Renal cortex interstitium (tissue), 11 donors: ENCODE measurements at regions not wholly inside any gene's neighbourhood (a gene's known extent, or its start where the extent isn't known, plus 50 kb on each side); places are given as distances from the start of the nearest gene placed in this dataset.

ENCODE experiments used
- DNase-seq, 11 donors: peaks; one replicate each; pipeline ENCODE4 v3.0.0-alpha.2; 2013; ENCODE audit warnings: low read depth in 9 of 11, low spot score in 4 of 11; ENCODE audit errors: extremely low read depth in 1 of 11

DNA sequence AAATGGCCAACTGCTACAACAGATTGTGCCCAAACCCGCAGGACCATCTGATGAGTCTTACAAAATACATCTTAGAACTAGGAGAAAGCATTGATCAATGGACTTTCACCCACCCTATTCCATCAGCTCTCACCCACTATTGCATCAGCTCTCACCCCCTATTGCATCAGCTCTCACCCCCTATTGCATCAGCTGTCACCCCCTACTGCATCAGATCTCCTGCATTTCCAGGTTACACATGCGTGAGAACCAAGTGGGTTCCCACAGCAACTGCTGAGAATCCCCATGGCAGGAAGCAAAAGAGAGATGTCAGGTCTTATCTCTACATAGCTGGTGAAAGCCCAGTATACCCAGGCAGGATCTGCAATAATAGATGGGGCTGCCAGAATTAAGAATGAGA lies 533.5 kb downstream of the LTN1 start:
- DNase-seq, result no peak

DNA sequence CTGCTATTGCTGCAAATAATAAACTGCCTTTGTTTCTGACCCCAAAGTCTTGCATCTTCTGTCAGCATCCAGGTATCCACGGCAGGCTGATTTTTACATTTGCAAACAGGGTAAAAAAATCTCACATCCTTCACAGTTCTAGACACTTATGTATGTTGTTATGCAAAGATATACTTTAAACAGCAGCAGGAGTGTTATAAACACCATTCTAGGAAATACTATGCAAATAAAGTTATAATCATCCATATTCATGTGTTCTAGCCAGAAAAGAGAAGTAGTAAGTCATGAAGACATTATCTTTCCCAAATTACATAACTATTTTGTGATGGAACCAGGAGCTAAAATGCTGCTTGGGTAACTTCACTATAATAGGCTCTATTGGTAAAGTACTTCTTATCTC lies 534.2 kb downstream of the LTN1 start:
- no peak for DNase-seq

DNA sequence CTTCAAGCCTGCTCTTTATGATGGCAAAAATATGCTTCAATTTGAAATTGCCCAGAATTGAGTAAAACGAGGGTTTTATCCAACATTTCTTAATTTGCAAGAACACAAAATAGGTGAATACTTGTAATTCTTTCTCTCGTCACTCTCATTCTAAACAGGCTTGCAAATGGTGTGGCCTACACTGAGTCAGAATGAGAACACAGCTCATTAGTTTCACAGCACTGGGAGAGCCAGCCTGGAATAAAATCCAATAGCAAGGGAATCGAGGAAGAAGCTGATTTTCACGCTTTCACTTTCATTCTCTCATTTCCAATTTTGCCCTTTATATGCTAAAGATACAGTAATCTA lies 537.5 kb downstream of the LTN1 start:
- DNase-seq, result no peak

DNA sequence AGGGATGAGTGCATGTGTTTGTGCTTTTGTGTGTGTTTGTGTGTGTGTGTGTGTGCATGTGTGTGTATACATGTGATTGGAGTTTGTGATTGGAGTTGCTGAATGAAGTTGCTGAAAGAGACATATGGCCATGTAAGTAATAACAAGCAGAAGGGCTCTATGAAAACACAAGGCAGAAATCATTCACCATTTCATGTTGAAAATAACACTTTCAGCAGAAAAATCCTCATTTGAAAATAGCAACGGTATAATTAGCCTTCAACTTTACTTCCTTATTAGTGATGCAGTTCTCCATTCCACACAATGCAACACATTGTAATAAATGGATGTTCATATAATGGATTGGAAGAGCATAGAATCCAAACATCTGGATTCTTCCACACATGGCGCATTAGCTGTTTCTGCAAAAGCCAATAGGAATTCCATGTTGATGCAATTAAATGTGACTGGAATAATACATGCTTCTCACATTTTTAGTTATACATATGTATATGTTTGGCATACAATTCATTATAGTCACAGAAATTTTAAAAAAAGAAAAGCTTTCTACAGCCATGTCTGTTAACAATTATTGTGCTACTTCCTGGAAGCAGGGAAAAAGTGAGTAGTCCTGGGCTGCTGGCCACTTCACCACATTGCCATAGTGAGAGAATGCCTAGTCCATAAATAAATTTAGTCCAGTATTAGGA lies 538.0 kb downstream of the LTN1 start:
- DNase-seq, result no peak

DNA sequence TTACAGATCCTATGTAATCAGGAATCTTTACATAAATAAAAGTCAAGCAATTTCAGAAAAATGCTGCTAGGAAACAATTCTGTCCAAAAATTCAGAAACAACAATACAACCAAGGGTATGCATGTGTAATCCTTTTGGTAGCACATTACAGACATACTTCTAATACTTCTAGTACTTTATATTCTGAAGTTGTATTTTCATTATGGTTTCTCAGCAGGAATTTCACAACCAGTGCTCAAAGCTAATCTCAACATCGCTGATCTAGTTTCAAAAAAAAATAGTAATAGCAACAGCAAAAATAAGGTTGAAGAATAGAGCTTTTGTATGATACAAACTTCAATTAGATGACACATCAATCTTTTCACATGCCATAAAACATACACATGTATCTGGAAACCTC lies 545.2 kb downstream of the LTN1 start:
- DNase-seq, result no peak

DNA sequence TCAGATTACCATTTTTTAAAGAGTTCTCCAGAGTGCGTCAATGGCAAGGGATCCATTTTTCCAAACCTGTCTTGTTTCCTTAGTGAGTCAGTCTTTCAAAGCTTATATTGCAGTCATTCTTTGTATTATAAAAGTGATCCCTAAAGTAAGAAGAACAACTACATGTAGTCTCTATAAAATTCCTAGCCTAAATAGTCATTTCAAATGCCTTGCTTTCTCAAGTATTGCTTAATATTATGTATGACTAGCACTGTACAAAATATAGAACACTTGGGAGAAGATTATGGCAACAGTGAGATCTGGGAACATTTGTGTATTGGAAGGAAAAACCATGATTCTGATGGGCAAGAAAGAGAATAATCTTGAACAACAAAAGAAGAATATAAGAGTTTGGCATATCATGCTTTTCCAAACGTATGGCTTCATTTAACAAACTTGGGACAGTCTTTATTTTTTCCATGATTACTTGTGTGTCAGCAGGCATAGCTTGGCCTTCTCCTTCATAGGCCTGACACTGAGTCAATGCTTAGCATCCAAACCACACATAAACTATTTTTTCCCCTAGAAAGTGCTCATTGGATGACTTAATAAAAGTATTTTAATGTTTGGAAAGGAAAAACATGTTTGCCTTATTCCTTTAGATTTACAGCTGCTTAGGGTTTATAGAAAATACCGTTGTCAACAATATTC lies 547.4 kb downstream of the LTN1 start:
- no peak for DNase-seq

DNA sequence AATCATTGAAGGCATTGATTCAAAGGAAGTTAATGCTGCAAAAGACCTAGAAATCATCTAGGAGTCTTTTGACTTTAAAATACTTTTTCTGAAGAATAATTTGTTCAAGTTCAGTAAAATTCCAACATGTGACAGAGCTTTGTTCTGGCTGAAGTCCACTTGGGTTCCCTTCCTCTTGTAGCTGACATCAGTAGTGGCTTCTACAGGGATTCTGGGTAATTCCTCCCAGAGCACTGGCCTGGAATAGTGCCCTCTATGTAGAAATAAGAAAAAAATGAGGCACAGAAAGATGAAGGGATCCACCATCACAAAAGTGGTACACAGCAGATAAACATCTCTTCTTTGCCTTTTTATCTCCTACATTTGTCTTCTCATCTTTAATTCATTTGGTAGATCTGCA lies 548.1 kb downstream of the LTN1 start:
- DNase-seq, result no peak

DNA sequence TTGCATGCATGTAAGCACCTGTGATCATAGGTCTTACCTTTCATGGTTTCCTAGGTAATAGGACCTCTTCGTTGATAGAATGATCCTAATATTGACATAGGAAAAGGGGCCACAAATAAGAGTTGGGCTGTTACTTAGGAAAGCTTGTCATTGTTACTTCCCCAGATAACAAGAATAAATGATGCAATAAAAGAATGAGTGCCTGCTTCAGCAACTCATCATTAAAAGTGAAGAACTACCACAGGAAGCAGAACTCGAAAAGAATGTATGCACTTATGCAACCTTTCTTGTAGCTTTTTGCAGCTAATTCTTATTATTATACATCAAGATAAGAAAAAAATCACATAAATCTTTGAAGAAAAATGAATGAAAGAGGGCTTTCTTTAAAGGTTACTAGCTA lies 548.6 kb downstream of the LTN1 start:
- no peak for DNase-seq

DNA sequence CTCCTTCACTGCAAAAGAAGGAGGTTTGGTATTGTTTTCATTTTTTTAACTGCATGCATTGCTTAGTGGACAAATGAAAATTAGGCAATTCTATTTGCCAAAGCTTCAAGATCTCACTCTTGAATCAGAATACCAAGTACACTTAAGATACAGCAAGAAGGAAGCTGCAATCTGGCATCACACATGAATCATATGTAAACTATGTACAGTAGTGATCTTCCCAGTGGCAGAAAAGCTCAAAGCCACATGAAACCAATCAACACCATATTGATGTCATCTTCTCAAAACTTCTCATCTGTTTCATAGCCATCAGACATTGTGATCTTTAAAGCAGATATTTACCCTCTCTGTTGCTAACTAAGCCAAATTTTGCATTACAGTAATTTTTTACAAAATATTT lies 550.1 kb downstream of the LTN1 start:
- no peak for DNase-seq

DNA sequence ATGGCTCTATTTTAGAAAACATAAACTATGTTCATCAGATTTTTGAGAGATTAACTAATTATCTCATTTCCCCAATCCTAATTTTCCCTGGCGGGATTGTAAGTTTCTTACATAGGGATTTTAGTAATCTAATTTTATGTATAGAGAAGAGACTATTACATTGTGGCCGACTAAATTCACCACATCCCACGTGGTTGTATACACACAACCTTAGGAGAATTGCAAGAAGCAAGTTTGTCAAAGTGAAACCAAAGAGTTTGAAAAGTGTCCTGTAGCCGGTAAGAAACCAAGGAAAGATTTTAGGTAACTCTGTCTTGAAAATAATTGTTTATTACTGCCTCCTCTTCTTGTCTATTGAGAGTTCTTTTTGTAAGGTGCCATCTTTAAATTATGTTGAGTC lies 550.6 kb downstream of the LTN1 start:
- DNase-seq, result no peak

DNA sequence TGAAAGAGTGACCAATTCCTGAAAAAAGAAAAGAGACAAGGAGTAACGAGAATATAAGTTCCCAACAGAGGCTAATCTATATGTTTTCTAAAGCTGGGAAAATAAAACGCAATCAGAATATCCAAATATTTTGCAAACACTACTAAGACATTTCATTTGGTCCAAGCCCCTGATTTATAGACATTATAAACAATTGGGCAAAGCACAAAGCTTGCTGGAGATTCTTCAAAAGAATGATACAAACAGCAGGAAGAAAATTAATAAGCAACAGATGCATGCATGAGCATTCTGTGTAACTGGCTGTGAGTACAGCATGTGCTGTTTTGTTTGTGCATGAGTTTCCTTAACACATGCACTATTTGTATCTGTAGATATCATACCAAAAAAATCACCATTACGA lies 552.9 kb downstream of the LTN1 start:
- no peak for DNase-seq

DNA sequence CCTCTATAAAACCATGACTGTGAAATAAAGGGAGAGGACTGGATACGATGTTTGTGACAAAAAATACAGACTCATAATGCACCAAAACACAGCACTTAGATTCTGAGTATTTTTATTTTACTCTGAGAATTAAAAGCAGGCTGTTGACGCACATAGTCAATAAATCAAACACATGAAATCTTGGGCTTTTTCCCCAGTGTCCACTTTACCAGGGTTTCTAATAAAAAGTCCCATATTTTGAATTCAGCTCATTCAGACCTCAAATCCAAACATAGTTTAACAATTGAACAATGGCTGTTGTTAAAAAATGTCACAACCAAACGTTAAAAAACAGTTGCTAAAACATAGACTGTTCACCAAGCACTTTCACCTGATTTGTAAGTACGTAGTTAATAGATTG lies 553.4 kb downstream of the LTN1 start:
- no peak for DNase-seq

DNA sequence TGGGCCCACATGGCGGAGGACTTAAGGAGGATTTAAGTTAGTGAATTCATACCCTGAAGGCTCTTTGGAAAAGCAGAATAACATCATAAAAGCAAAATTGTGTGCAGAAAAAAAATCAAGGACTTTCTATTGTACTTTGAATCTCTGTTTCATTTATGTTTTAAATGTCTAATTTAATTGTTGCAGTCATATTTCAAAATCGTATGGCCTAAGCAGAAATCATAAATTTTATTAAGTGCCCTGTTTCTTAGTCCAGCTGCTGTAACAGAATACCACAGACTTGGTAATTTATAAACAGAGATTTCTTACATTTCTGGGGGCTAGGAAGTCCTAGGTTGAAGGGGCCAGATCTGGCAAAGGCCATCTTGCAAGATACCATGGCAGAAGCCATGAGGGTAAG lies 555.6 kb downstream of the LTN1 start:
- peak in 1 of 11 donors; percentile 54 for DNase-seq

DNA sequence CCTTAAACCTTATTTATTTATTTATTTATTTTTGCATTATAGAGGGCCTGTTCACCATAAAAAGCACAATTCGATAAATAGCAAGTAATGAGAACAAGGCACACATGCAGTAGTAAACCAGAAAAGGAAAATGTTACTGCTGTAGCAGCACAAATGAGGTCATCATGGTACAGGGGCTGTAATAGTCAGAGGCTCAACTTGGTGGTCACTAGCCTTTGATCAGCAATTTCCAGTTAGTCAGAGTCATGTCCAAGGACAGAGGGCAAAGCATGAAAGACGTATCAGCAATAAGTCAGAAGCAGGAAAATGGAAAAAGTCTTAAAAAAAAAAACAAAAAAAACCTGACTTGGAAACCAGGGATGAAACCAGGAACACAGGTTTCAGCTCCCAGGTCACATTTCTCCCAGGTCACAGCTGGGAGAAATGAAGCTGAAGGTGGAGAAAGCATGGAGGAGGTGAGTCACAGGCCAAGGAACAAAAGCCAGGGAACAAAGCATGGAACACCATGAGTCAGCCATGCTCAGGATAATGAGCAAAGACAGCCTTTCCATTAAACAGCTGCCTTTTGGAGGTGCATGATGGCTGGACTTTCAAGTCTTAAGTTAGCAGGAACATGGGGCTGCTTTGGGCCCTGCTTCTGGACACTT lies 556.3 kb downstream of the LTN1 start:
- DNase-seq, result no peak

DNA sequence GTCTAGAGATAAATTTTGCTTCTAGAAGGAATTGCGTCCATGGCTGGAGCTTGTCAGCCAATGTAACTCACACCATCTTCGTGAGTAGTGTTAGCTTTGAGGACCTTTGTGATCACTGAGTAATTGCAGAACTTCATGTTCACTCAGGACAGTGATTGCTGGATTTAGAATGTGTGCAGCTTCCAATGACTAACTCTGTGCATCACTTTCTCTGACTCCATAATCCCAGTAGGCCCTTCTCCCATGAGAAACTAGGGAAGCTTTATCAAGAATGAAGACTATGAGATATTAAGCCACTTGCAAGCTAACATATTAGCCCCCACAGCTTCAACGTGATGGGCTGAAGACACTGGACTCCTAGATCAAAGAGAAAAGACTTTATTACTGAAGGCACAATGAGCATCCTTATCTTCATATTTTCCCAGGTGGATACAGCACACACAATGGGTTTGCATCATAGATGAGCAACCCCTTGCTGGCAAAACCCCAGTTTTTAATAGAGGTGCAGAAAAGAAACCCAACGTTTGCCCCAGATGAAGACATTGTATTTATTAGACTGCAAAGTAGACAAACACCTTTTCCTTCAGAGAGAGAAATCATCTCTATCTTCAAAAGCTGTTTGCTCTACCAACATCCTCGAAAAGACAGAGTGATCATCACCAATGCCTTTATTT lies 561.0 kb downstream of the LTN1 start:
- DNase-seq, result no peak

DNA sequence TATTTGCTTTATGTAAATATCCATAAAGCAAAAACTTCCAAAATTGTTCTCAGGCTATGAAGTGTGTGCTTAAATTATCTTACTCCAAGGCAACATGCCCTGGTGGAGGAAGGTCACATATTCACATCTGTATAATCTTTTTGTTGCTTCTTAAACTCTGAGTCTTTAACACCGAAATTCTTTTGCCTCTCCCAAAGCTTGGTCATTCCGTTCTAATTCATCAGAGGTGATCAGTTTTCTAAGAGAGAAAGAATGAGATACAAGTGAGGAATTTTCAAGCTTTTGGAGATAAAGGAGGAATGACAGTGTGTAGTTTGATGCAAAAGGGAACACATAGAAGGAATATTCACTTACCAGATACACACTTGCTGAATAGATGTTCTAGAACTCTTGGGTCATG lies 561.7 kb downstream of the LTN1 start:
- DNase-seq, result no peak

DNA sequence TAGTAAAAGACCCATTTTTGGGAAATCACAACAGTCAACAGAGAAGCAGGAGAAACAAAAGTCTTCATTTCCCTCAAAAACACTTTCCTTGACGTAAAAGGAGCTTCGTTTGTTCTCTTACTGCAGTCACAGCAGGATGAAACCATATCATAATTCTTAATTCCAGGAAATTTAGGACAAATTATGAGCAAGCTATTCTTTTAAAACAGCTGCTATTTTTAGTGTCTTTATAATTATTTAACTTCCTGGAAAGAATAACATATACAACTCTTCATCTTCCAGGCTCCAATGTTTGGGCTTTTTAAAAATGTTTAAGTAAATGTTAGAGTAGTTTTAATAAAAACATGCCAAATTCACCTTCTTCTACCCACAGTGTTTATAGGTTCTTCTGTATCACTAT lies 563.5 kb downstream of the LTN1 start:
- DNase-seq, result no peak

DNA sequence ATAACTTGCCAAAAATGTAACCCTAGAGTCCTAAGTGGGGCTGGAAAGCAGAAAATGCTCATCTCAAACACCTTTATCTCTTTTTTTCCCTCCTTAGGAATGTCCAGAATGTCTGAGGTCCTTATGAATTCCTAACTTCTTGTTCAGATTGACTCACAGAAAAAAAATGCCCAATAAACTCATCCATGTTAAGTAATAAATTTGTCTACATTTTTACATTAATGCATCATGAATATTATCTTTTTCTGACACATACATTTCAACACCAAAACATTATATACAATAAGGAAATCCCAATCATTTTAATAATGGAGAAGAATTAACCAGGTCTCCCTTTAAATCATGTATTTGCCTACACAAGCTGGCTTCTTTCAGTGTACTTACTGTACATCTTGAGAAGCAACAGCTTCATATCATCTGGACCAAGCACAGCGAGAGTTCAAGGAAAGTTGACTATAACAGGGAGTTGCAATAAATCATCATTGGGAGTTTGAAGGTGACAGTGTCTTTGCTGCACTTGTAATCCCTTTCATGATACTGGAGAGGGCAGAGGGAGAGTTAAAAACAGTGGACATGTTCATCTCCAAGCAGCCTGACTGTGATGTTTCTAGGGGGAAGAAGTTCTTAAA lies 565.2 kb downstream of the LTN1 start:
- no peak for DNase-seq

DNA sequence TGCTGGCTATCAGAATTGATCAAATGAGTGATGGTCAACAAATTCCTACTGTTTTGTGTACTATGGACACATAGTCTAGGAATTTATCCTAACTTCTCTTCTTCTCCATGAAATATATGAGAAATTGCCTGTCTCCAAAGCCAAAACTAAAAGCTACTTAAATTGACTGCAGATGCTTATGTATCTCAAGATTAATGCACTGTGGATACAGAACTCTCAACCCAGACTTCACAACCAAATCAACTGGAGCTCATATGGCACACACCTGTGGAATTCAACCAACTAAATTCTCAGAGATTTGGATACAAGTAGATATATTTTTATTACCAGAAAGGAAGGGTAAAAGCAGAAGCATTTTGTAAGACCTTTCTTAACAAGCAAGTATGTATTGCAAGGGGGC lies 566.1 kb downstream of the LTN1 start:
- no peak for DNase-seq
